H1 (cell line): ENCODE measurements at regions not wholly inside any gene's neighbourhood (a gene's known extent, or its start where the extent isn't known, plus 50 kb on each side); places are given as distances from the start of the nearest gene placed in this dataset.

Experiments used
- CTCF ChIA-PET: fragments of 300-600 bp; sonication (Branson Sonifier 250); formaldehyde crosslinking; loops from one replicate; lab custom pipeline; 2021; ENCODE audit not compliant: partially characterized antibody; lab: Charles Lee
- POLR2A ChIA-PET: fragments of 300-600 bp; sonication (Branson Sonifier 250); formaldehyde crosslinking; loops from one replicate; lab custom pipeline; 2021; ENCODE audit warnings: inconsistent platforms; ENCODE audit not compliant: partially characterized antibody; lab: Charles Lee
- DNase-seq, 2 experiments: peaks; one replicate each; pipeline versions ENCODE4 v3.0.0 to v3.0.0-alpha.2; 2010 to 2022; ENCODE audit warnings: low spot score in 2 of 2, low read depth in 1 of 2, mixed read lengths in 1 of 2
- FAIRE-seq: peaks from 2 replicates; lab custom pipeline; 2011; peaks lifted over from hg19 to GRCh38; lab: Jason Lieb, UNC
- H2AFZ ChIP-seq: 2 replicates; pipeline ENCODE4 v1.8.1; 2012; ENCODE audit warnings: low read length, inconsistent platforms
- H2AK5ac ChIP-seq: 2 replicates; pipeline ENCODE4 v1.6.1; 2013; ENCODE audit warnings: low read depth, low read length
- H2BK120ac ChIP-seq: replicated peaks from 2 replicates; pipeline ENCODE3; 2013; ENCODE audit warnings: low read depth, low read length, inconsistent platforms
- H2BK12ac ChIP-seq: 2 replicates; pipeline ENCODE4 v1.6.1; 2013; ENCODE audit warnings: low read depth, low read length
- H2BK15ac ChIP-seq: 2 replicates; pipeline ENCODE4 v1.6.1; 2013; ENCODE audit warnings: low read length
- H2BK20ac ChIP-seq: 2 replicates; pipeline ENCODE4 v1.6.1; 2013; ENCODE audit warnings: low read length
- H2BK5ac ChIP-seq: 2 replicates; pipeline ENCODE4 v1.6.1; 2013; ENCODE audit warnings: low read depth, low read length
- H3K14ac ChIP-seq: 2 replicates; pipeline ENCODE4 v1.6.1; 2013; ENCODE audit warnings: inconsistent platforms; ENCODE audit not compliant: insufficient read length
- H3K18ac ChIP-seq: 2 replicates; pipeline ENCODE4 v1.6.1; 2013; ENCODE audit warnings: low read length; ENCODE audit errors: extremely low read depth
- H3K23ac ChIP-seq: 2 replicates; pipeline ENCODE4 v1.6.1; 2013; ENCODE audit warnings: inconsistent platforms; ENCODE audit not compliant: insufficient read length
- H3K23me2 ChIP-seq: 2 replicates; pipeline ENCODE4 v1.6.1; 2013; ENCODE audit warnings: low read depth, low read length
- H3K27ac ChIP-seq: 2 replicates; pipeline ENCODE4 v1.6.1; 2011; ENCODE audit warnings: low read depth, low read length, inconsistent platforms
- H3K27me3 ChIP-seq, 4 experiments: replicated peaks in 1 of 4; 1 replicate in 1 of 4; 2 replicates in 3 of 4; pipeline versions ENCODE4 v1.6.1 to v1.8.1; 2011 to 2013; ENCODE audit warnings: low read length in 3 of 4, mild to moderate bottlenecking in 3 of 4, inconsistent platforms in 2 of 4, mixed read lengths in 2 of 4, moderate library complexity in 1 of 4; ENCODE audit not compliant: control insufficient read depth in 3 of 4, insufficient read depth in 3 of 4; ENCODE audit errors: extremely low read depth in 1 of 4
- H3K36me3 ChIP-seq, 4 experiments: 2 replicates each; pipeline versions ENCODE4 v1.6.1 to v1.8.1; 2011 to 2013; ENCODE audit warnings: mild to moderate bottlenecking in 4 of 4, low read length in 3 of 4, moderate library complexity in 2 of 4, control low read depth in 1 of 4, inconsistent platforms in 1 of 4; ENCODE audit not compliant: insufficient read depth in 4 of 4, control insufficient read depth in 2 of 4
- H3K4ac ChIP-seq: replicated peaks from 2 replicates; pipeline ENCODE3; 2013; ENCODE audit warnings: low read length, low read depth, mixed read lengths, inconsistent platforms; ENCODE audit not compliant: insufficient read length
- H3K4me1 ChIP-seq, 4 experiments: replicated peaks in 1 of 4; 1 replicate in 1 of 4; 2 replicates in 3 of 4; pipeline versions ENCODE4 v1.6.1 to v1.8.1; 2011 to 2013; ENCODE audit warnings: low read length in 3 of 4, inconsistent platforms in 2 of 4, mixed read lengths in 1 of 4; ENCODE audit not compliant: insufficient read depth in 4 of 4, control insufficient read depth in 3 of 4
- H3K4me2 ChIP-seq, 2 experiments: 2 replicates each; pipeline versions ENCODE4 v1.6.1 to v1.8.1; 2011 to 2013; ENCODE audit warnings: low read depth in 2 of 2, low read length in 2 of 2, control low read depth in 1 of 2, inconsistent platforms in 1 of 2, mild to moderate bottlenecking in 1 of 2; ENCODE audit not compliant: insufficient read depth in 1 of 2
- H3K4me3 ChIP-seq, 4 experiments: fragments of 200-600, 300-600 bp in 1 of 4; sonication (generic), shearing (Covaris generic), sonication (Bioruptor Twin) in 1 of 4; 2 replicates each; pipeline versions ENCODE4 v1.5.1 to v1.8.1; 2011 to 2016; ENCODE audit warnings: low read length in 4 of 4, low read depth in 3 of 4, control low read depth in 2 of 4, inconsistent platforms in 2 of 4, mild to moderate bottlenecking in 2 of 4, mixed read lengths in 1 of 4, moderate library complexity in 1 of 4; ENCODE audit not compliant: insufficient read depth in 2 of 4; ENCODE audit errors: extremely low read depth in 1 of 4
- H3K56ac ChIP-seq: replicated peaks from 2 replicates; pipeline ENCODE3; 2013; ENCODE audit warnings: low read depth, mild to moderate bottlenecking, mixed read lengths, low read length, inconsistent platforms; ENCODE audit not compliant: insufficient read length
- H3K79me1 ChIP-seq: 2 replicates; pipeline ENCODE4 v1.6.1; 2013; ENCODE audit warnings: low read depth, low read length, control low read depth
- H3K79me2 ChIP-seq, 2 experiments: 2 replicates each; pipeline versions ENCODE4 v1.6.1 to v1.8.1; 2012 to 2013; ENCODE audit warnings: low read length in 2 of 2, mild to moderate bottlenecking in 2 of 2, inconsistent platforms in 1 of 2; ENCODE audit not compliant: insufficient read depth in 2 of 2, control insufficient read depth in 1 of 2
- H3K9ac ChIP-seq, 4 experiments: replicated peaks in 1 of 4; 1 replicate in 1 of 4; 2 replicates in 3 of 4; pipeline versions ENCODE4 v1.6.1 to v1.8.1; 2011 to 2013; ENCODE audit warnings: low read depth in 3 of 4, low read length in 3 of 4, control low read depth in 2 of 4, mild to moderate bottlenecking in 2 of 4, moderate library complexity in 2 of 4, inconsistent platforms in 1 of 4; ENCODE audit errors: extremely low read depth in 1 of 4
- H3K9me3 ChIP-seq, 2 experiments: 2 replicates each; pipeline versions ENCODE4 v1.6.1 to v1.8.1; 2012 to 2013; ENCODE audit warnings: mild to moderate bottlenecking in 2 of 2, moderate library complexity in 2 of 2, control low read depth in 1 of 2, inconsistent platforms in 1 of 2, low read depth in 1 of 2, low read length in 1 of 2, mixed read lengths in 1 of 2; ENCODE audit not compliant: insufficient read depth in 2 of 2
- H4K20me1 ChIP-seq, 2 experiments: replicated peaks in 1 of 2; 2 replicates each; pipeline versions ENCODE3 to v1.8.1; 2011 to 2013; ENCODE audit warnings: inconsistent platforms in 2 of 2, low read length in 2 of 2, mild to moderate bottlenecking in 1 of 2; ENCODE audit not compliant: insufficient read depth in 2 of 2, control insufficient read depth in 1 of 2
- H4K5ac ChIP-seq: 2 replicates; pipeline ENCODE4 v1.6.1; 2013; ENCODE audit warnings: low read length, low read depth, mixed read lengths, inconsistent platforms; ENCODE audit not compliant: insufficient read length
- H4K8ac ChIP-seq: 2 replicates; pipeline ENCODE4 v1.8.0; 2013; ENCODE audit warnings: mild to moderate bottlenecking, moderate library complexity, low read length, inconsistent platforms; ENCODE audit not compliant: insufficient read depth; ENCODE audit errors: extremely low read depth
- H4K91ac ChIP-seq: replicated peaks from 2 replicates; pipeline ENCODE3; 2013; ENCODE audit warnings: low read length, mixed read lengths, inconsistent platforms; ENCODE audit not compliant: insufficient read length
- BCL11A ChIP-seq, 2 experiments: IDR thresholded peaks; one replicate each; pipeline ENCODE4 v1.6.1; 2011; ENCODE audit warnings: low read depth in 2 of 2, low read length in 2 of 2, mild to moderate bottlenecking in 2 of 2
- CHD1 ChIP-seq: IDR thresholded peaks from 2 replicates; pipeline ENCODE4 v1.6.1; 2012; ENCODE audit warnings: low read depth, low read length, improper control_type of control experiment
- CREB1 ChIP-seq: IDR thresholded peaks from 2 replicates; pipeline ENCODE4 v1.6.1; 2012; ENCODE audit warnings: inconsistent platforms
- EP300 ChIP-seq, 2 experiments: IDR thresholded peaks; 1 replicate in 1 of 2; 2 replicates in 1 of 2; pipeline ENCODE4 v1.6.1; 2011 to 2012; ENCODE audit warnings: low read depth in 2 of 2, low read length in 2 of 2, mild to moderate bottlenecking in 2 of 2, borderline replicate concordance in 1 of 2, inconsistent platforms in 1 of 2, moderate library complexity in 1 of 2
- GABPA ChIP-seq: IDR thresholded peaks from 2 replicates; pipeline ENCODE4 v1.6.1; 2011; ENCODE audit warnings: mild to moderate bottlenecking, low read length, moderate library complexity, borderline replicate concordance; ENCODE audit not compliant: insufficient read depth
- HDAC6 ChIP-seq: IDR thresholded peaks from one replicate; pipeline ENCODE4 v1.7.1; 2012; ENCODE audit warnings: low read depth, mild to moderate bottlenecking, inconsistent platforms, low read length, moderate library complexity
- JUND ChIP-seq: IDR thresholded peaks from 2 replicates; pipeline ENCODE4 v1.6.1; 2011; ENCODE audit warnings: mild to moderate bottlenecking, improper control_type of control experiment, low read length
- MAFK ChIP-seq: IDR thresholded peaks from 2 replicates; pipeline ENCODE4 v1.6.1; 2012; ENCODE audit warnings: low read depth, mild to moderate bottlenecking, improper control_type of control experiment, low read length
- NRF1 ChIP-seq: IDR thresholded peaks from 2 replicates; pipeline ENCODE4 v1.6.1; 2011; ENCODE audit warnings: mild to moderate bottlenecking, low read depth, low read length, improper control_type of control experiment
- PHF8 ChIP-seq: fragments of 200-600 bp; sonication (generic); conservative IDR thresholded peaks from 2 replicates; pipeline ENCODE4 v1.7.1; 2012; ENCODE audit warnings: low read depth, mild to moderate bottlenecking, inconsistent platforms, low read length, moderate library complexity
- RAD21 ChIP-seq, 2 experiments: IDR thresholded peaks in 1 of 2; conservative IDR thresholded peaks in 1 of 2; 2 replicates each; pipeline ENCODE4 v1.6.1; 2011; ENCODE audit warnings: low read depth in 2 of 2, low read length in 2 of 2, improper control_type of control experiment in 1 of 2, inconsistent platforms in 1 of 2, mild to moderate bottlenecking in 1 of 2, moderate library complexity in 1 of 2
- RXRA ChIP-seq: IDR thresholded peaks from 2 replicates; pipeline ENCODE4 v1.6.1; 2011; ENCODE audit warnings: low read depth, mild to moderate bottlenecking, low read length, moderate library complexity; ENCODE audit not compliant: insufficient read depth
- TAF1 ChIP-seq: IDR thresholded peaks from 2 replicates; pipeline ENCODE4 v1.6.1; 2011; ENCODE audit warnings: mild to moderate bottlenecking, low read depth, low read length
- WGBS, 2 experiments: shearing (Covaris generic) in 1 of 2; methylation state at CpG; one replicate each; pipeline versions ENCODE4 v1.1.6 to v1.1.7; 2013 to 2015; ENCODE audit warnings: low lambda C conversion rate in 2 of 2, mixed read lengths in 2 of 2, inconsistent platforms in 1 of 2, low coverage in 1 of 2, missing lambda C conversion rate in 1 of 2; ENCODE audit not compliant: insufficient replicate concordance in 2 of 2, insufficient coverage in 1 of 2, insufficient read length in 1 of 2; ENCODE audit errors: extremely low coverage in 1 of 2, missing lambda C conversion rate in 1 of 2; 5-methylcytosine and 5-hydroxymethylcytosine counted together

DNA sequence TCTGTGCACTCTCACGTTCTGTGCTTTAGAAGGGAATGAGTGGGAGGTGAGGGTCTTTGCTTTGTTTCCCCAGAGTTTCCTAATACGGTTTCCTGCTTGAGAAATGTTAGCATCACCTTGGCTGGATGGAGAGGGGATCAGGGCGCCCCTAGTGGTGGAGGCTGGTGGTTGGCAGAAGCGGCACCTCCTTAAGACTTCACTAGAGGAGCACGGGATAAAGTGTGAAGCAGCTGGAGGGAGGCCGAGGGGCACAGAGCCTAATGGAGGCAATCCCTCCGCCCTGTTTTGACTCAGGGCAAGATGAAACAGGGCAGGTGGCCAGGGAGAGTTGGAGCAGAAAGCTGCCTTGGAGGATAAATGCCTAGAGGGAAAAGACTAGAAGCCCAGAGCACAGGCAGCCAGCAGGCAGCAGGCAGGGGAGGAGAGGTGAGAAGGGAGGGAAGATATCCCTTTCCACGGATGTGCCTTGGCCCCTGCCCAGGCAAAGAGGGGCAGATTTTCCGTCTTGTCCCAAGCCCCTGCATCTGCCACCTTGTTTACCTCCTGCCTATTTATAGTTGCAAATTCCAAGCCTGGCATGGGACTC lies 56.0 kb upstream of the BTRC start:
- H3K27ac ChIP-seq = no peak overlapping the region
- WGBS, 2 experiments = 20% methylated on average over 9 of the region's 9 CpGs; no CpG with 5 or more reads in 1 of the 2 experiments
- H3K27me3 ChIP-seq = peaks cover 7 to 39% (median 29%) of the 10 kb centered on the region in 4 experiments
- no peaks in the 10 kb centered on the region for H3K9me3 ChIP-seq
- DNase-seq (peak; percentile 74 to 96), FAIRE-seq (peak; percentile 83)
- no peak overlapping the region for H4K5ac ChIP-seq
- no peak overlapping the region for H3K9ac ChIP-seq
- peaks cover 0 to 3% (median 0%) of the 10 kb centered on the region in 4 experiments; a peak in 1 of 7 replicates for H3K4me1 ChIP-seq
- H4K91ac ChIP-seq = no peak overlapping the region
- H3K23me2 ChIP-seq = no peaks in the 10 kb centered on the region; the same call in 1 of the 2 replicates
- no peaks in the 10 kb centered on the region for H3K79me1 ChIP-seq
- H3K56ac ChIP-seq = no peak overlapping the region
- no peak overlapping the region; the same call in 1 of the 2 replicates for H3K18ac ChIP-seq
- H3K14ac ChIP-seq = no peak overlapping the region
- no peaks in the 10 kb centered on the region for H3K79me2 ChIP-seq
- H2AK5ac ChIP-seq = no peak overlapping the region
- peak overlapping the region; percentile 39 for H3K4ac ChIP-seq
- H2BK120ac ChIP-seq = no peak overlapping the region
- H2BK12ac ChIP-seq = peak overlapping the region; percentile 50; the same call in 1 of the 2 replicates
- ChIA-PET POLR2A (no interaction called here), CTCF (interaction anchor here (0.6 to 19.2 kb wide), 33 partner anchors 4 to 273 kb away, joined by 3 to 417 read pairs (median 4); partner anchors contain the start of genes PDZD7 and SFXN3)
- no peak overlapping the region for H3K23ac ChIP-seq
- H2BK15ac ChIP-seq = peak overlapping the region; percentile 77; the same call in 1 of the 2 replicates
- H3K36me3 ChIP-seq = no peaks in the 10 kb centered on the region
- no peak overlapping the region for H2BK5ac ChIP-seq
- H3K4me2 ChIP-seq = peak overlapping the region in 1 of 2 experiments; percentile 20; a peak in 1 of 4 replicates
- H2BK20ac ChIP-seq = no peak overlapping the region
- no peak overlapping the region for H3K4me3 ChIP-seq
- H4K8ac ChIP-seq = no peak overlapping the region
- peak overlapping the region; percentile 99 for H2AFZ ChIP-seq
- no peaks in the 10 kb centered on the region for H4K20me1 ChIP-seq
- TF ChIP-seq EP300 (IDR thresholded peaks at IDR 0.05; ENCODE audit: borderline replicate concordance in 1 of 2, low read depth in 2 of 2, low read length in 2 of 2) (no peak), BCL11A (IDR thresholded peaks at IDR 0.05; ENCODE audit: low read depth in 2 of 2, low read length in 2 of 2) (no peak), CREB1 (no peak; the same call in 1 of the 2 replicates), NRF1 (no peak), HDAC6 (no peak), CHD1 (no peak), RAD21 (IDR thresholded peaks at IDR 0.05 in 1 of 2, conservative IDR thresholded peaks at IDR 0.05 in 1 of 2; ENCODE audit: low read depth in 2 of 2, low read length in 2 of 2) (peak; percentile 51 to 61), TAF1 (no peak), RXRA (no peak), PHF8 (no peak), JUND (no peak), MAFK (no peak), GABPA (peak; percentile 19; the same call in 1 of the 2 replicates)
